Fibroblast of villous mesenchyme (primary cell): ENCODE measurements at regions not wholly inside any gene's neighbourhood (a gene's known extent, or its start where the extent isn't known, plus 50 kb on each side); places are given as distances from the start of the nearest gene placed in this dataset.

ENCODE experiments used
- DNase-seq: peaks from one replicate; pipeline ENCODE4 v3.0.0-alpha.2; 2010; ENCODE audit warnings: low read depth
- H3K4me3 ChIP-seq: 2 replicates; pipeline ENCODE4 v1.5.1; 2011; ENCODE audit warnings: low read depth, mild to moderate bottlenecking, low read length
- CTCF ChIP-seq: IDR thresholded peaks from 2 replicates; pipeline ENCODE4 v1.5.1; 2012; ENCODE audit warnings: low read depth, mild to moderate bottlenecking, low read length; ENCODE audit not compliant: insufficient read depth

GRCh38 chr2:9774266-9774665 lies 69.0 kb upstream of the TAF1B start:
- no peak for TF ChIP-seq CTCF
- peak; percentile 19 for DNase-seq
- H3K4me3 ChIP-seq, result no peak overlapping the region

- no peak for TF ChIP-seq CTCF
- H3K4me3 ChIP-seq, result no peak overlapping the region
- no peak for DNase-seq
Observed at GRCh38 chr2:9775351-9775750, 67.9 kb upstream of the TAF1B start.

- H3K4me3 ChIP-seq, result no peak overlapping the region
- DNase-seq, result no peak
- no peak for TF ChIP-seq CTCF
Observed at GRCh38 chr2:9775999-9776712, 67.1 kb upstream of the TAF1B start.

- no peak for DNase-seq
- TF ChIP-seq CTCF, result no peak
Observed at GRCh38 chr2:9777081-9777480, 66.2 kb upstream of the TAF1B start.

GRCh38 chr2:9778012-9778411 lies 65.3 kb upstream of the TAF1B start:
- DNase-seq, result no peak
- TF ChIP-seq CTCF, result peak; percentile 47
- H3K4me3 ChIP-seq, result no peak overlapping the region

More at GRCh38 chr2:9777081-9777480, 66.2 kb upstream of the TAF1B start:
- H3K4me3 ChIP-seq, result no peak overlapping the region

GRCh38 chr2:9778471-9779316 lies 64.6 kb upstream of the TAF1B start:
- DNase-seq, result no peak
- no peak for TF ChIP-seq CTCF
- H3K4me3 ChIP-seq, result no peak overlapping the region
